ENCODE measurements at regions not wholly inside any gene's neighbourhood (a gene's known extent, or its start where the extent isn't known, plus 50 kb on each side); places are given as distances from the start of the nearest gene placed in this dataset.
"Not testable (repeated sequence)": the region's sequence is repeated elsewhere in the genome, so short reads cannot be mapped to it uniquely, and the experiment has no call there.

GRCh38 chr4:81673961-81674360 is 202.3 kb upstream of the RASGEF1B start:
- no peak overlapping the region for H3K27ac Mint-ChIP-seq
- DNase-seq = no peak
- H3K4me3 Mint-ChIP-seq = no peak overlapping the region
- H3K9me3 Mint-ChIP-seq = no peaks in the 10 kb centered on the region
- H2AFZ ChIP-seq (ENCODE audit: insufficient read depth, low read depth, low read length, poor library complexity, severe bottlenecking) = no peak overlapping the region
- H3K9ac ChIP-seq (ENCODE audit: insufficient read depth, low read length, poor library complexity, severe bottlenecking) = no peak overlapping the region
- WGBS (ENCODE audit: insufficient coverage) = no CpG with 5 or more reads among the region's 4 CpGs
- no peaks in the 10 kb centered on the region for H3K4me1 Mint-ChIP-seq
- H3K79me2 ChIP-seq (ENCODE audit: insufficient read depth, low read length) = no peaks in the 10 kb centered on the region
- no peaks in the 10 kb centered on the region for H3K9me3 ChIP-seq (replicated peaks in 1 of 2; ENCODE audit: control insufficient read depth in 1 of 2, insufficient read depth in 1 of 2, low read length in 2 of 2)
- no peak overlapping the region for H3K4me3 ChIP-seq (replicated peaks in 1 of 3; ENCODE audit: low read depth in 2 of 3, low read length in 3 of 3)
- no peaks in the 10 kb centered on the region for H3K36me3 ChIP-seq (replicated peaks in 1 of 2; ENCODE audit: control insufficient read depth in 1 of 2, insufficient read depth in 2 of 2, low read length in 2 of 2)
- peaks cover 0 to 3% (median 0%) of the 10 kb centered on the region in 3 donors for H3K27me3 Mint-ChIP-seq (ENCODE audit: low read depth in 3 of 3)
- no peaks in the 10 kb centered on the region for H4K20me1 ChIP-seq (ENCODE audit: insufficient read depth, low read length)
- no peaks in the 10 kb centered on the region for H3K4me1 ChIP-seq (ENCODE audit: control insufficient read depth in 1 of 2, insufficient read depth in 2 of 2, low read length in 2 of 2)
- no peak overlapping the region for H3K4me2 ChIP-seq (replicated peaks; ENCODE audit: extremely low read depth, low read length, poor library complexity, severe bottlenecking)
- H3K27me3 ChIP-seq (ENCODE audit: control insufficient read depth in 2 of 2, insufficient read depth in 2 of 2, low read length in 2 of 2) = no peaks in the 10 kb centered on the region
- TF ChIP-seq, protein P1, sequence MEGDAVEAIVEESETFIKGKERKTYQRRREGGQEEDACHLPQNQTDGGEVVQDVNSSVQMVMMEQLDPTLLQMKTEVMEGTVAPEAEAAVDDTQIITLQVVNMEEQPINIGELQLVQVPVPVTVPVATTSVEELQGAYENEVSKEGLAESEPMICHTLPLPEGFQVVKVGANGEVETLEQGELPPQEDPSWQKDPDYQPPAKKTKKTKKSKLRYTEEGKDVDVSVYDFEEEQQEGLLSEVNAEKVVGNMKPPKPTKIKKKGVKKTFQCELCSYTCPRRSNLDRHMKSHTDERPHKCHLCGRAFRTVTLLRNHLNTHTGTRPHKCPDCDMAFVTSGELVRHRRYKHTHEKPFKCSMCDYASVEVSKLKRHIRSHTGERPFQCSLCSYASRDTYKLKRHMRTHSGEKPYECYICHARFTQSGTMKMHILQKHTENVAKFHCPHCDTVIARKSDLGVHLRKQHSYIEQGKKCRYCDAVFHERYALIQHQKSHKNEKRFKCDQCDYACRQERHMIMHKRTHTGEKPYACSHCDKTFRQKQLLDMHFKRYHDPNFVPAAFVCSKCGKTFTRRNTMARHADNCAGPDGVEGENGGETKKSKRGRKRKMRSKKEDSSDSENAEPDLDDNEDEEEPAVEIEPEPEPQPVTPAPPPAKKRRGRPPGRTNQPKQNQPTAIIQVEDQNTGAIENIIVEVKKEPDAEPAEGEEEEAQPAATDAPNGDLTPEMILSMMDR (IDR thresholded peaks at IDR 0.05) = no peak
- H3K36me3 Mint-ChIP-seq = no peaks in the 10 kb centered on the region
- intact Hi-C loops (cut with micrococcal nuclease) = no loop called here
- no peak overlapping the region for H3K27ac ChIP-seq (ENCODE audit: low read depth in 1 of 2, low read length in 2 of 2)

- H3K9me3 ChIP-seq (replicated peaks in 1 of 2; ENCODE audit: control insufficient read depth in 1 of 2, insufficient read depth in 1 of 2, low read length in 2 of 2); DNase-seq; H3K27me3 ChIP-seq (ENCODE audit: control insufficient read depth in 2 of 2, insufficient read depth in 2 of 2, low read length in 2 of 2); H2AFZ ChIP-seq (ENCODE audit: insufficient read depth, low read depth, low read length, poor library complexity, severe bottlenecking); H3K9me3 Mint-ChIP-seq; H3K4me2 ChIP-seq (replicated peaks; ENCODE audit: extremely low read depth, low read length, poor library complexity, severe bottlenecking); H3K27ac ChIP-seq (ENCODE audit: low read depth in 1 of 2, low read length in 2 of 2); H3K4me3 ChIP-seq (replicated peaks in 1 of 3; ENCODE audit: low read depth in 2 of 3, low read length in 3 of 3); H3K4me3 Mint-ChIP-seq; H3K9ac ChIP-seq (ENCODE audit: insufficient read depth, low read length, poor library complexity, severe bottlenecking); H3K36me3 ChIP-seq (replicated peaks in 1 of 2; ENCODE audit: control insufficient read depth in 1 of 2, insufficient read depth in 2 of 2, low read length in 2 of 2); H3K4me1 Mint-ChIP-seq; H3K36me3 Mint-ChIP-seq; intact Hi-C loops (cut with micrococcal nuclease); H3K27me3 Mint-ChIP-seq (ENCODE audit: low read depth in 3 of 3); H3K79me2 ChIP-seq (ENCODE audit: insufficient read depth, low read length); H4K20me1 ChIP-seq (ENCODE audit: insufficient read depth, low read length); H3K4me1 ChIP-seq (ENCODE audit: control insufficient read depth in 1 of 2, insufficient read depth in 2 of 2, low read length in 2 of 2): not testable (repeated sequence)
- 98% methylated on average over 5 of the region's 7 CpGs for WGBS (ENCODE audit: insufficient coverage)
- H3K27ac Mint-ChIP-seq = peak overlapping the region in 1 of 7 donors; percentile 37
Measured at GRCh38 chr4:81668328-81668727, 196.6 kb upstream of the RASGEF1B start.

Measured in CD14-positive monocyte (primary cell).